ENCODE measurements at regions not wholly inside any gene's neighbourhood (a gene's known extent, or its start where the extent isn't known, plus 50 kb on each side); places are given as distances from the start of the nearest gene placed in this dataset.
"Not testable (repeated sequence)": the region's sequence is repeated elsewhere in the genome, so short reads cannot be mapped to it uniquely, and the experiment has no call there.

DNA sequence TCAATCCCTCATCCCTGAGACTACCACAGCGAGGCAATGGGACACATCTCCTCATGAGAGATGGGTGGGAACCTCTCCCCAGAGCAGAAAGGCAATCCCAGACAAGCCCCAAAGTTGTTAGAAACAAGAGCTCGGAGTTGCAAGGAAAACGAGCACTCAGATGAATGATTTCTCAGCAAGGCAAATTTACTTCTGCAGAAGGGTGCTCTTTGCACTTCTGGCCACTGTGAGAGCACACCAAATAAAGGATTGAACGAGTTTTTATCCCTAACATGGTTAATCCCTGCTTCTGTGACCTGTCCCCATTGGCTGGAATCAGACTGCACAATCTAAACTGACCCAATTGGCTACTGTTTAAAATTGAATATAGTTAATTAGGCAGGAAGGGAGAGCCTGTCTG, 339.1 kb upstream of the POU1F1 start:
- no peak for DNase-seq (ENCODE audit: low read depth)

DNA sequence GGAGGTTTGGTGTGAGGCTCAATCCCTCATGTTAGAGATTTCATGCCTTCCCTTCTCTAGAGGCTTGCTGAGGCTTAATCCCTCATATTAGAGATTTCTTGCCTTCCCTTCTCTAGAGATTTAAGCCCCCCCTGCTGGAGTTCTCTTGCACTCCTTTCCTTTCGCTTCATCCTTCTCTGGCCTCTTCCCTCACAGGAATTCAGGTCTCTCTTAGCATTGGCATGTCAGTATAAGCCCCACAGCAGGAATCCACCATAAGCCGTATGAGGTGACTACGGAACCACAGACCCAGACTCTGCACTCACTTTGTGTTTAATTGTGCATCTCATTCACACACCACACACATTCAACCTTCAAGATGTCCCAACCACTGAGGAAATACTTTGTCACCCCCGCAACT, 338.6 kb upstream of the POU1F1 start:
- DNase-seq (ENCODE audit: low read depth), result no peak

DNA sequence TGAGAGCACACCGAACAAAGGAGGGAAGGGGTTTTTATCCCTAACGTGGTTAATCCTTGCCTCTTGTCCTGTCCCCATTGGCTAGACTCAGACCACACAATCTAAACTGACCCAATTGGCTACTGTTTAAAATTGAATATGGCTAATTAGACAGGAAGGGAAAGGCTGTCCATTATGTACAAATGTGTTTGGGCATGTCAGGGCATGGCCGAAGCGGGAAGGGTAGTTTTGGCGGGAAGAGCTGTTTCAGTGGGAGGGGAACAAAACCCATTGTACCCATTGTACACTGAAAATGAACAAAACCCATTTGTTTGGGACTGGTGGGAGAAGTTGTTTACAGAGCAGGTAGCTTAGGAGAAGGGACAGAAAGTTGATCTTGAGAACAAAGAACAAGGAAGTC, 330.9 kb upstream of the POU1F1 start:
- no peak for DNase-seq (ENCODE audit: low read depth)

DNA sequence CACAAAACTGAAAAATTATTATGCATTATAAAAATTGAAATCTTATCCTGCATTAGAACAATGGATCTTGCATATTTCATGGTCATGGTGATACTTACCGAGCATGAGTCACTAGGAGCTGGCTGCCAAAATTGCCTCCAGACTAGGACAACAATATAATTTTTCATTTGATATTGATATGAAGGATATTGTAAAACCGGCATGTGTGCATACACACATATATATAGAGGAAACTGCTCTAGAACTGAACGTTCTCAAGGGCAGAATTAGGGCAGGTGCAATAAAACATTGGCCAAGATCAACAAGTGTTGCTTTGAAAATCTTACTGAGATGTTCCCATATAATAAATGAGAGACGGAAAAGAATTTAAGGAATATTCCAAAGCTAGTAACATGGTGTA, 319.4 kb upstream of the POU1F1 start:
- no peak for DNase-seq (ENCODE audit: low read depth)

DNA sequence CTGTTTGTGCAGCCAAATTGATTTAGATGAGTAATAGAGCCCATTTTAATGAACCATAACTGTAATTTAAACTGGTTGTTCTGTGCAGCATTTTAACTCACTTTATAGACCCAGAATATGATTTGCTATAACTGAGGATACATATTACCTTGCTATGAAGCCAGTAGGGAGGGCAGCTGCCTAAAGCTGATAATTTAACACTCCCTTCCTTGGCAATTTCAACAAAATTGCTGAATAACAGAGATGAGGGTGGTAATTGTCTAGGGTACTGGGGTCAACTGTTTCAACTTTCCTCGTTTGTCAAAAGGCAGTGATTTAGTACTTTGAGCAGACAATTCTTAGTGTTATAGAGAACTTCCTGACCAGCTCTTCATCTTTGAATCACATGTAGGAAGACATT, 304.9 kb upstream of the POU1F1 start:
- DNase-seq (ENCODE audit: low read depth), result no peak

DNA sequence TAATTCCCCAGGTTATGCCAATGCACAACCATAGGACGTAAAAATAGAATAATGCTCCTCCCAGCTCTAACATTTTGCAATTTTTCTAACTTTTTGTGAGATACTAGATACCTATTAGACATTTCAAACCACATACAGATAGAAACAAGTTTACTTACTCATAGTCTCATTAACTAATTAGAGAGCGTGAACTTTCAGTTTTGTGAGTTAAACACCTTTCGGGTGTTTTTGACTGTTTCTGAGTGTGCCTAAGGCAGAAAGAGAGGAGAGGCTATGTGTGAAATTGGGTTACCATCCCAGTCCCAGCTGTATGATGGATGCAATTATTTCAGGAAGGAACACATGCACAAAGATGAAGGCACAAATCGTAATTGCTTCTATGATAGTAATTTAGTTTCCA, 300.4 kb upstream of the POU1F1 start:
- DNase-seq (ENCODE audit: low read depth), result no peak

DNA sequence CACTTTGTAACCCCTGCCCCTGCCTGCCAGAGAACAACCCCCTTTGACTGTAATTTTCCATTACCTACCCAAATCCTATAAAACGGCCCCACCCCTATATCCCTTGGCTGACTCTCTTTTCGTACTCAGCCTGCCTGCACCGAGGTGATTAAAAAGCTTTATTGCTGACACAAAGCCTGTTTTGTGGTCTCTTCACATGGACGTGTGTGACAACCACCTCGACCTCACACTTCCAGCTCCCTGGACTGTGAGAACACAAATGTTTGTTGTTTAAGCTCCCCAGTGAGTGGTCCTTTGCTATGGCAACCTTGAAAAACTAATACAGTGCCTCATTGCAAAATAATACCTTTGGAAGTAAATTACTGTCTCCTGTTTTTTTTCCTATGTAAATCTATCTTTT, 299.2 kb upstream of the POU1F1 start:
- no peak for DNase-seq (ENCODE audit: low read depth)

DNA sequence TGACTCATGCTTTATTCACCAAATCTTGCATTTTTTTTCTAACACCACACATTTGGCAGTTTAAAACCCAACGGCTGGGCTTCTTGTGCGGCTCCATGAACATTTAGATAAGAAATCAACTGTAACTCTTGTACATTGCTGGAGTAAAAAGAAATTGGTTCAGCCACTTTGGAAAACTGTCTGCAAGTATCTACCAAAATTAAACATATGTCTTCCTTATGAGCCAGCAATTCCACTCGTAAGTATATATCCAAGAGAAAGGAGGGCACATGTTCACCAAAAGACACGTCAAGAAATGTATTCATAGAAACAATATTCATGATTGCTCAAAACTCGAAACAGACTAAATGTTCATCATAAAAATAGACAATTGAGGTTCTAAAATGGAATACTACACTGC, 291.9 kb upstream of the POU1F1 start:
- no peak for DNase-seq (ENCODE audit: low read depth)

DNA sequence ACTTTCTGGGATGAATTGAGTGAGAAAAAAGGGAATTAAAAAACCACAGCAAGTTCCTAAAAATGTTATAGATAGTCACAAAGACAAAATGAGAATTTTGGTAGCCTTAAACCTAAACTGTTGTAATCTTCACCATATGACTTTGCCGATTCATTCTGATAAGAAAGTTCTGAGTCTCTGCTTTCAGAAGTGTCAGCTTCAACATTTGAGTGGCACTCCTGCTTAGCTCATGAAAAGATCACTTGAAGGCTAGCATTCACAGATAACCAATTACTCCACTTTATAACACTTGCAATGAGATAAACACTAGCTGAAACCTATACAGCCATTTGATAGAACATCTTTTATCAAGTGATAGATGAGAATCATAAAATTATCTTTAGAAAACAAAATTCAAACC, 288.1 kb upstream of the POU1F1 start:
- DNase-seq (ENCODE audit: low read depth), result no peak

DNA sequence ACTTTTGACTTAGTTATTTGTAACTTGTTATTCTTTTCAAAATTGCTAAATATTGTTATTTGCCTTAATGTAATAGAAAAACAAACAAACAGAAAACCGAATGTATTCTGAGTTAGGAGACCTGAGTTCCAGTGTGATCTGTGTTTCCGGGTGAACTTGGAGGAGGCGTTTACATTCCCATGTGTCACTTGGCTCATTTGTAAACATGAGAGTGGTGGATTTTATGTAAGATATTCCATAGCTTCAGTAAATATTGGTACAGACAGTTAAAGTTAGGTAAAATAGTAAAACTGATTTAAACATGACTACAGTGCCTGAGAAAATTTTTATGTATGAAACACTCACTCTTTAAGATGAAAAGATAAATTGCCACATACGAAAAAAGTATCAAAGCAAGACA, 287.3 kb upstream of the POU1F1 start:
- DNase-seq (ENCODE audit: low read depth), result no peak

DNA sequence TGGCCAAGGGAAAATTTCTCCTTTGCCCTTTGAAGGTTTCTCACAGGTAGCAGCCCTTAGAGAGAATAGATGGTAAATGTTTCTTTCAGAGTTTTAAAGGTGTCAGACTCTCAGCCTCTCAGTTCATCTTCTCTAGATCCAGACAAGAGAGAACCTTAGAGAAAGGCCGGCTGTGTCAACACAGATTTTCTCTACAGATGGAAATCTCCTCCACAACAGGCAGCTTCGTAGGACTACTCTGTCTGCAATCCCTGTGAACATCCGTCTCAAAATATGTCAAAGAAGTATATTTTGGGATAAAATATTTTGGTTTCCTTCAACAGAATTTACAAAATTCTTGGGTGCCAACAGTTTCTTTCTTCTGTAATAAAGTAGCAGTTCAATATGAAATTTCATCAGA, 282.1 kb upstream of the POU1F1 start:
- no peak for DNase-seq (ENCODE audit: low read depth)

DNA sequence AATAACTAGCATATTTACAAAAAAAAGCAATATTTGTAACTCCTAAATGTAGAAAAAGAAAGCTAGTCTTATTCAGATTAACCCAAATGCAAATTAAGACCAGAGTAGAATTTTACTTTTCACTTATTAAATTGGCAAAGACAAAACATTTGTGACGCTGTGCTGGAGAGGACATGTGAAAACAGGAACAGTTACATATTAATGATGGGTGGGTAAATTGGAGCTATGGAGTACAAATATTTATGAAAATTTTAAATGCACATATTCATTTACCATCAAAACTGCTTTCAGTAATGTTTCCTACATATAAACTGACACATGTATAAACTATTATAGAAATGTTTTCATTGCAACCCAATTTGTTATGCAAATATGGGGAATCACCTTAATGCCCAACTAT, 278.9 kb upstream of the POU1F1 start:
- DNase-seq (ENCODE audit: low read depth), result no peak

DNA sequence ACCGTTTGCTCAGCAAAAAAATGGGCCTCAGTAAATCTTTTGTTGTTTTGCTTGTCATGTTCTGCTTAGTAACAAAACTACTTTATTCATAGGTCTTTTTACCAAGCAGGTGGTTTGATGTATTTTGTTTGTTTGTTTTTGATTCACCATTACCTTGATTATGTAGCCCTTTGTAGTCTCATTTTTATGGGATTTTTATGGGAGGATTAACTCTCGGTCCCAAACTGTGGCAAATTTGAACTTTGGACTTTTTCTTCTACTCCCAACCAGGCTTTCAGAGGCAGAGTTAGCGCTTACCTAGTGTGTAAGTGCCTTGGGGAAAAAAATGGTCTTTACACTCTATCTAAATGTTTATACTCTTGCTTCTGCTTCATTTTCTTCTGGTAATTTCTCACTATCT, 276.7 kb upstream of the POU1F1 start:
- DNase-seq (ENCODE audit: low read depth), result no peak

DNA sequence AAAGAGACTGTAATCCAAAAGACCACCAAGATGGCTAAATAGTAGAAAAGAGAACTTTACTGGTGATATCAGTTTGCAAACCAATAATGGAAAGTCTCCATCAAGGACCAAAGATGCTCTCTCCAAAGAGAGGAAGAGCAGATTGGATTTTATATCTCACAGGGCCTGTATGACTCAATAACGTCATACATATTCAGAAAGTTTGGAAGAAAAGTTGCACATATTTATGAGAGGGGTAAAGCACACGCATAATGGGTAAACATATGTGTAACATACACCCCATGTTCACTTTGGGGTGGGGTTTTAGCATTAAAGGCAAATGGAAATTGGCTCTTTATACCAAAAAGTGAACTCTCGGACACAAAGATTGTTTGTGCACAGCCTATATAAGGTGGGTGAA, 274.5 kb upstream of the POU1F1 start:
- no peak for DNase-seq (ENCODE audit: low read depth)

DNA sequence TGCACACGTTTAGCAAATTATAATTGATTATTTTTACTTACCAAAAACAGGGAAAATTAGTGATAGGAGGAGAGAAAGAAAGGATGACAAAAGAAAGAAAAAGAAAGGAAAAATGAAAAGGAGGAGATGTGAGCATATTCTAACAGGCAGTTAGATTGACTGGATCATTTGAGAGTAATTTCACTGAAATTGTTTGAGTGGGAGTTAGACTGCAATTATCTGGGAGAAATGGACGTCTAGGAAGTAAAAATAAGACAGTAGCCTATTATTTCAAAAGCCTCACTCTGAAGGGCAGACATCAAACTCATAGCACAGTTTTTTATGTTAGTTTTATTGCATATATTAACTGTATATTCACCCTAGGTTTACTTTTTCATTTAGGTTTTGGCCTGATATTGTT, 272.8 kb upstream of the POU1F1 start:
- DNase-seq (ENCODE audit: low read depth), result no peak

DNA sequence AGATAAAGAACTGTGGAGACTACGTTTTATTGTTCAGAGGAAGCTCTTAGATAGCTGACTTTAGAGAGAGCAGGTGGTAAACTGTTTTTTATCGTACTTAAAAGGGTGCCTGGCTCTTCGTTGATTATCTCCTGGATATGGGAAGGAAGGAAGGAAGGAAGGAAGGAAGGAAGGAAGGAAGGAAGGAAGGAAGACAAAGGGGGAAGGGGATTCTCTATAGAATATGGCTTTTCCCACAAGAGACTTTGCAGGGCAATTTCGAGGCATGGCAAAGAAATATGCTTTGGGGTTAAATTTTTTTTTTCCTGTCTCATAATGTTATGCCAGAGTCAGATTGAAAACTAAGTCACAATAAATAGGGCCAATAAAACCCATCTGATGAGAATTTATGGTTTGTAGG, 271.9 kb upstream of the POU1F1 start:
- DNase-seq (ENCODE audit: low read depth), result no peak

DNA sequence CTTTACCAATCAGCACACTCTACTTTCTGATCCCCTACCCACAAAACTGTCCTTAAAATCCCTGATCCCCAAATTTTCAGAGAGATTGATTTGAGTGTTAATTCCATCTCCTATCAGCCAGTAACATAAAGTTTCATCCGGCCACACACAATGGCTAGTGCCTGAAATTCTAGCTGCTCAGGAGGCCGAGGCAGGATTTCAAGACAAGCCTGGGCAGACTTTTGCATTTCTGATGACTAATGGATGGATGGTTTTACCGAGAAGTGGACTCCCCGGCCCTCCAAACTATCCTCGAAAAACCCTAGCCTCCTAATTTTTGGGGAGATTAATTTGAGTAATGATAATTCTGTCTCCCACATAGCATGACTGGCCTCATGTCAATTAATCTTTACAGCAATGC, 269.8 kb upstream of the POU1F1 start:
- peak; percentile 18 for DNase-seq (ENCODE audit: low read depth)

DNA sequence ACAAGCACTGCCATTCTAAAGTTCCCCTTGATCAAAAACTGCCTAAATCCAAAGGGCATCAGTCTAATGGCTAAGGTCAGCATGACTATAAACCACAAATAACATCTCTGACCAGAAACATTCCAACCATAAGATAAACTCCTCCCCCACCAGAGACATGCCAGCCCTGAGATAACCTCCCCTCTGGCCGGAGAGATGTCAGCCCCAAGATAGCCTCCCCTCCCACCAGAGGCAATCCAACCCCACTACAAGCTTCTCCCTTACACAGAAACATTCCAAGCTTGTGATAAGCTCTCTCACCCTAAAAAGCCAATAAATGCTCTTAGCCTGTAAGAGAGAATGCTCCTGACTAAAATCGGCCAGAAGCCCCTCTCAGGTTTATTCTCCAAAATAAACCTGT, 267.0 kb upstream of the POU1F1 start:
- DNase-seq (ENCODE audit: low read depth), result not testable (repeated sequence)

DNA sequence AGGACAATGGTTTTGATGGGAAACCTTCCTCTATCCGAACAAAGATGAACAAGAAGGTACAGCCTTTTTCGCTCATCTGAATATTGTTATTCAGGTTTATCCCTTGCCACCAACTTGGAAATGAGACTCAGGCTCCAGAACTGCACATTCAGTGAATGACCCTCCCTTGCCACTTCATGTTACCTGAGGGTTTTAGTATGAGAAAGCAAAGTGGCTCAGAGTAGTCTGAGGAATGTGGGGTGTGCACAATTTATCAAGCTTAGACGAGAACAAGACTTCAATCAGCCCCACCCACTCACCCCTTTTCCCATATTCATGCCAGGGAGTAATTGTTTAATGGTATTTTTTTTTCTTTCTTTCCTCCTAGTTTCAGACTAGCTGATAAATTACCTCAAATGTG, 265.3 kb upstream of the POU1F1 start:
- no peak for DNase-seq (ENCODE audit: low read depth)

DNA sequence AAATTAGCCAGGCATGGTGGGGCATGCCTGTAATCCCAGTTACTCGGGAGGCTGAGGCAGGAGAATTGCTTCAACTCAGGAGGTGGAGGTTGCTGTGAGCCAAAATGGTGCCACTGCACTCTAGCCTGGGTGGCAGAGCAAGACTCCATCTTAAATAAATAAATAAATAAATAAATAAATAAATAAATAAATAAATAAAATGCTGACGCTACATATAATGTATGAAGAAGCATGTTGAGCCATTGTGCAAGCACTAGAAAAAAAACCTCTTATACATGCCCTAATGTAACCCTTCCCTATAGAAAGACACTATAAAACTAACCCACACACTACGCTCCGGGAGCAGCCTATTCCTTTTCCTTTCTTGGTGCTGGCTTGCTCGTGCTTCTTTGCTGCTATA, 262.3 kb upstream of the POU1F1 start:
- not testable (repeated sequence) for DNase-seq (ENCODE audit: low read depth)

DNA sequence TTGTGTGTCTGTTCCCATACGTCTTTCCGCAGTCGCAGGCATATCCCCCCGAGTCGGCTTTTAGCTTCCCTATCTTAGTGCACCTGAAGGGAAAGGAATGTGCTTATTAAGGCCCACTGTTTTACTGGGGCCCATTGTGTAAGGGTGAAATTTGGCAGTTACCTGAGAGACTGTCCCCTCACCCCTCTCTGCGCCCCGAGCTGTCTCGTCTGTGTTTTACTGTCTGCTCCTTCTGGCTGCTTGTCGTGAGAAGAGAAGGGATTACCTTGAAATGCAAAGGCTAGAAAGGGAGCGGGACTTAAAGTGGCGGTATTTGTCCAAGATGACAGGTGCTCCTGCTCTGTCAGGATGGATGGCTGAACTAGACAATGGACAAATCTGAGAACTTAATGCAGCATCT, 233.0 kb upstream of the POU1F1 start:
- no peak for DNase-seq (ENCODE audit: low read depth)

DNA sequence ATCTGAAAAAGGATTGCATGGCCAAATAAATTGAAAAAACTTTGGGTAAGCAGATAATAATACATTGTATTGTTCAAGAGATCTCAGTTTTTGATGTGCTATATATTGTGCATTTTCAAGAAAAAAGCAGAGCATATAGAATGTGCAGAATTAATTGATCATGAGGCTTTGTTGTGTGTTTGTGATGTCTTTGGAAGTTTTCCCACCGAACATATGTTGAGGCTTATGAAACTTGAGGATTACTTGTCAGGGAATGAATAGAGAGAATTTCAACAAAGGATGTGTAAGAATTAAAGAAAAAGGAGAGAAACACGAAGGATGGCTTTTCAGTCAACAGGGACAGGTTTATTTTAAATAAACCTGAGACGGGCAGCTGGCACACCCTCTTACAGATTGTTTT, 232.5 kb upstream of the POU1F1 start:
- DNase-seq (ENCODE audit: low read depth), result no peak

DNA sequence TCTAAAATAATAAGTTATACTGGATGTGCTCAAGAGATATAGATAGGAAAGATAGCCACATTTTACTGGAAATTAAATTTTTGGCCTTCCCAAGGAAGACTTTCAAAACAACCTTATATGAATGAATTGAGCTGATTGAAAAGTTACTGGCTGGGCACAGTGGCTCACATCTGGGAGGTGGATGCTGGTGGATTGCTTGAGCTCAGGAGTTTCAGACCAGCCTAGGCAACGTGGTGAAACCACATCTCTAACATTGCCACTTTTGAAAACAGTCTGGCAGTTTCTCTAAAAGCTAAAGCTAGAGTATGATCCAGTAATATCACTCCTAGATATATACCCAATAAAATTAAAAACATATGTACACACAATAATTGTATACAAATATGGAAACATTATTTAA, 231.4 kb upstream of the POU1F1 start:
- no peak for DNase-seq (ENCODE audit: low read depth)

DNA sequence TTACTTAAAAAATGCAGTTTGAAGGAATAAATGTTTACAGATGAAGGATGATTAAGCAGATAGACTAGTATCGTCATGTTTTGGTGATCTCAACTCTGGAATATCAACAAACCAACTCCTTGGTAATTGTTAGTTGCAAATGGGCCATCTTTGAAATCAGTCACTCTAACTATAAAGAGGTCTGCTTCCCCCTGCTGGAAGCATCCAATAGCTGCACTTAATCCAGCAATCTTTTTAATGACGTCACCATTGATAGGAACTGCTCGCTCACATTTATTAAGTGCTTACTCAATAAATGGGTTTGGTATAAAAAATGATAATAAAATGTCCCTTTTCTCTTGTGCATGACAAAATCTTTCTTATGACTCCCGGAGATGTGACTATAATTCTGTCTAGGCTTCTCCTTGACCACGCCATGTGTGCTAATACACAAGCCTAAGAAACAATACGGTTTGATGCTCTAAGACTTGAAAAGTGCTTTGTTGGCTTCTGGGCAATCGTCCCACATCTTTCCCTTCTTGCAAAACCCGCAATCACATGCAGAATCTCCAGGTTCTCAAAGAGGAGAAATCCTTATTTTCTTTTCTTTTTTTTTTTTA, 227.6 kb upstream of the POU1F1 start:
- peak; percentile 69 for DNase-seq (ENCODE audit: low read depth)
